ENCODE measurements at regions not wholly inside any gene's neighbourhood (a gene's known extent, or its start where the extent isn't known, plus 50 kb on each side); places are given as distances from the start of the nearest gene placed in this dataset.

GRCh38 chr6:16819752-16820151 is 58.5 kb upstream of the ATXN1 start:
- intact Hi-C loops (cut with DNase I; ENCODE audit: low total_unique reads), result no loop called here
- Histone ChIP-seq H3K27ac (no peak overlapping the region), H3K27me3 (replicated peaks in 1 of 7) (no peaks in the 10 kb centered on the region), H3K4me3 (no peak overlapping the region), H3K4me1 (peaks cover 0 to 6% (median 3%) of the 10 kb centered on the region in 6 donors), H3K9me3 (no peaks in the 10 kb centered on the region), H3K36me3 (no peaks in the 10 kb centered on the region)
- 75 to 93% (median 90%) methylated on average over 3 of the region's 3 CpGs for WGBS, 5 donors
- TF ChIP-seq POLR2A (IDR thresholded peaks at IDR 0.05) (no peak), POLR2AphosphoS5 (IDR thresholded peaks at IDR 0.05) (no peak), CTCF (IDR thresholded peaks at IDR 0.05 in 8 of 11, conservative IDR thresholded peaks at IDR 0.05 in 3 of 11) (peak in 2 of 11 experiments; percentile 14 to 20)
- no peak for DNase-seq

- WGBS, 5 donors, result 82 to 88% (median 85%) methylated on average over 5 of the region's 5 CpGs
These were observed 57.8 kb upstream of the ATXN1 start for GRCh38 chr6:16818992-16819626.

GRCh38 chr6:16817594-16817993 is 56.3 kb upstream of the ATXN1 start:
- TF ChIP-seq POLR2A (IDR thresholded peaks at IDR 0.05), result no peak
- 89 to 96% (median 93%) methylated on average over 3 of the region's 3 CpGs for WGBS, 5 donors
- intact Hi-C loops (cut with DNase I; ENCODE audit: low total_unique reads), result no loop called here

More at GRCh38 chr6:16818992-16819626, 57.8 kb upstream of the ATXN1 start:
- no peaks in the 10 kb centered on the region for H3K36me3 ChIP-seq
- H3K9me3 ChIP-seq, result peaks cover 0 to 3% (median 0%) of the 10 kb centered on the region in 8 donors
- H3K4me3 ChIP-seq, result no peak overlapping the region
- H3K4me1 ChIP-seq, result no peaks in the 10 kb centered on the region
- intact Hi-C loops (cut with DNase I; ENCODE audit: low total_unique reads), result no loop called here
- H3K27me3 ChIP-seq (replicated peaks in 1 of 7), result no peaks in the 10 kb centered on the region
- no peak for TF ChIP-seq POLR2A (IDR thresholded peaks at IDR 0.05)
- no peak for TF ChIP-seq POLR2AphosphoS5 (IDR thresholded peaks at IDR 0.05)
- TF ChIP-seq CTCF (IDR thresholded peaks at IDR 0.05 in 8 of 11, conservative IDR thresholded peaks at IDR 0.05 in 3 of 11), result no peak
- no peak for DNase-seq
- no peak overlapping the region for H3K27ac ChIP-seq

GRCh38 chr6:16816891-16817290 is 55.6 kb upstream of the ATXN1 start:
- TF ChIP-seq POLR2A (IDR thresholded peaks at IDR 0.05) (no peak), POLR2AphosphoS5 (IDR thresholded peaks at IDR 0.05) (no peak)
- H3K4me1 ChIP-seq, result no peaks in the 10 kb centered on the region
- 66 to 81% (median 71%) methylated on average over 3 of the region's 3 CpGs for WGBS, 5 donors
- H3K36me3 ChIP-seq, result no peaks in the 10 kb centered on the region
- no peaks in the 10 kb centered on the region for H3K27me3 ChIP-seq (replicated peaks in 1 of 7)
- no peak overlapping the region for H3K27ac ChIP-seq
- no peak overlapping the region for H3K4me3 ChIP-seq
- intact Hi-C loops (cut with DNase I; ENCODE audit: low total_unique reads), result no loop called here
- DNase-seq, result no peak
- H3K9me3 ChIP-seq, result peaks cover 8 to 24% (median 19%) of the 10 kb centered on the region in 8 donors

More at GRCh38 chr6:16817594-16817993, 56.3 kb upstream of the ATXN1 start:
- H3K27ac ChIP-seq, result no peak overlapping the region
- H3K27me3 ChIP-seq (replicated peaks in 1 of 7), result no peaks in the 10 kb centered on the region
- no peaks in the 10 kb centered on the region for H3K36me3 ChIP-seq
- DNase-seq, result no peak
- no peaks in the 10 kb centered on the region for H3K4me1 ChIP-seq
- no peak overlapping the region for H3K4me3 ChIP-seq
- H3K9me3 ChIP-seq, result peaks cover 5 to 17% (median 12%) of the 10 kb centered on the region in 8 donors

- H3K27ac ChIP-seq, result no peak overlapping the region
- no peak for DNase-seq
- 86 to 97% (median 91%) methylated on average over 2 of the region's 2 CpGs for WGBS, 5 donors
- H3K9me3 ChIP-seq, result peaks cover 9 to 52% (median 38%) of the 10 kb centered on the region in 8 donors
- H3K27me3 ChIP-seq (replicated peaks in 1 of 7), result no peaks in the 10 kb centered on the region
- H3K4me1 ChIP-seq, result no peaks in the 10 kb centered on the region
- intact Hi-C loops (cut with DNase I; ENCODE audit: low total_unique reads), result no loop called here
- no peaks in the 10 kb centered on the region for H3K36me3 ChIP-seq
- TF ChIP-seq POLR2A (IDR thresholded peaks at IDR 0.05) (no peak), CTCF (IDR thresholded peaks at IDR 0.05 in 8 of 11, conservative IDR thresholded peaks at IDR 0.05 in 3 of 11) (no peak), POLR2AphosphoS5 (IDR thresholded peaks at IDR 0.05) (no peak)
- no peak overlapping the region for H3K4me3 ChIP-seq
These were observed 51.7 kb upstream of the ATXN1 start for GRCh38 chr6:16812993-16813392.
